GM23248 (cell line): ENCODE measurements at regions not wholly inside any gene's neighbourhood (a gene's known extent, or its start where the extent isn't known, plus 50 kb on each side); places are given as distances from the start of the nearest gene placed in this dataset.

Experiments used
- EZH2 ChIP-seq: fragments of 200-600 bp; sonication (generic); IDR thresholded peaks from 2 replicates; pipeline ENCODE4 v1.6.1; 2018; ENCODE audit warnings: antibody characterized with exemption, mild to moderate bottlenecking; ENCODE audit not compliant: insufficient read depth, poor library complexity, severe bottlenecking
- EZH2phosphoT487 ChIP-seq: fragments of 200-600 bp; sonication (generic); IDR thresholded peaks from 2 replicates; pipeline ENCODE4 v1.6.1; 2018; ENCODE audit warnings: antibody characterized with exemption, moderate library complexity, mild to moderate bottlenecking, low read depth; ENCODE audit not compliant: insufficient read depth

GRCh38 chr12:20211541-20211940, 156.8 kb upstream of the PDE3A start:
- TF ChIP-seq EZH2phosphoT487, result no peak
- TF ChIP-seq EZH2, result no peak
